ENCODE measurements at regions not wholly inside any gene's neighbourhood (a gene's known extent, or its start where the extent isn't known, plus 50 kb on each side); places are given as distances from the start of the nearest gene placed in this dataset.

DNA sequence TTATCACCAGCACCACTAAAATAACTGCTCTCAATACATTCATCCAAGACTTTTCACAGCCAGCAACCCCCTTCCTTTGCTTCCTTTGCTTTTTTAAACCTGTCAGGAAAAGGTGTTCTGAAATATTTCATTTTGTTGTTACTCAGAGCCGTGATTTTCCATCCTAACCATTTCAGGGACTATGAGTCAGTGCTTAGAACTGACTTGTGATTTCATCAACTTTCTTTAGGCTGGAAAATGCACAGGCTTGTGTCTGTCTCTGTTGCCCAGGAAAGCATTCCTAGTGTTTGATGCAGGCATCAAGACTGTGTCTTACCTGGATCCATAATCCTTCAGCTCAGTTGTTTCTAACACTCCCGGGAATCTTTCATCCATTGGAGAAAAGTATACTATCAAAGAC is 805.6 kb downstream of the BRINP1 start:
- POLR2A ChIA-PET = interaction anchor here (0.6 kb wide), 2 partner anchors 9 to 53 kb away, joined by 3 read pairs; no protein-coding TSS in a partner anchor
- CTCF ChIA-PET = no interaction called here
- no peaks in the 10 kb centered on the region for H3K27me3 ChIP-seq (ENCODE audit: control insufficient read depth, insufficient read depth, low read length)
- DNase-seq (ENCODE audit: low read depth) = no peak
- TF ChIP-seq, protein P1, sequence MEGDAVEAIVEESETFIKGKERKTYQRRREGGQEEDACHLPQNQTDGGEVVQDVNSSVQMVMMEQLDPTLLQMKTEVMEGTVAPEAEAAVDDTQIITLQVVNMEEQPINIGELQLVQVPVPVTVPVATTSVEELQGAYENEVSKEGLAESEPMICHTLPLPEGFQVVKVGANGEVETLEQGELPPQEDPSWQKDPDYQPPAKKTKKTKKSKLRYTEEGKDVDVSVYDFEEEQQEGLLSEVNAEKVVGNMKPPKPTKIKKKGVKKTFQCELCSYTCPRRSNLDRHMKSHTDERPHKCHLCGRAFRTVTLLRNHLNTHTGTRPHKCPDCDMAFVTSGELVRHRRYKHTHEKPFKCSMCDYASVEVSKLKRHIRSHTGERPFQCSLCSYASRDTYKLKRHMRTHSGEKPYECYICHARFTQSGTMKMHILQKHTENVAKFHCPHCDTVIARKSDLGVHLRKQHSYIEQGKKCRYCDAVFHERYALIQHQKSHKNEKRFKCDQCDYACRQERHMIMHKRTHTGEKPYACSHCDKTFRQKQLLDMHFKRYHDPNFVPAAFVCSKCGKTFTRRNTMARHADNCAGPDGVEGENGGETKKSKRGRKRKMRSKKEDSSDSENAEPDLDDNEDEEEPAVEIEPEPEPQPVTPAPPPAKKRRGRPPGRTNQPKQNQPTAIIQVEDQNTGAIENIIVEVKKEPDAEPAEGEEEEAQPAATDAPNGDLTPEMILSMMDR (IDR thresholded peaks at IDR 0.05; ENCODE audit: insufficient read depth, low read depth, low read length) = no peak
- H3K36me3 ChIP-seq (ENCODE audit: control insufficient read depth, insufficient read depth, low read length) = no peaks in the 10 kb centered on the region
- no peak overlapping the region for H3K4me3 ChIP-seq (ENCODE audit: low read depth, low read length)

DNA sequence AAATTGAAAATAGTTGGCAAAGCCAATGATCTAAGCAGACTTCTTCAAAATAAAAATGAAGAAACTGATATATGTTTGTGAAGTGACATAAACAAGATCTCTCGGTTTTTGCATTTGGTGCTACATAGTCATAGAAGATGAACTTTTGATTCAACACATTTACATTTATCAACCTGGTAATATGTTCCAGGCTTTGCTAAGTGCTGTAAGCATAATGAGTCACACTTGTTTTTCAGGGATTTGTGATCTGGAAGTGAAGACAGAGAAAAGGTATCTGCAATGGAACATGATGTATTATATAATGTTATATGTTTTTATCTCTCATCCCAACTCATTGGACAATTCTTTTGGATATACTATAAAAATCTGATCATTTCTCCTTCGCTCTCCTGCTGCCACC is 801.4 kb downstream of the BRINP1 start:
- ChIA-PET CTCF (no interaction called here), POLR2A (no interaction called here)
- H3K36me3 ChIP-seq (ENCODE audit: control insufficient read depth, insufficient read depth, low read length) = no peaks in the 10 kb centered on the region
- no peak overlapping the region for H3K4me3 ChIP-seq (ENCODE audit: low read depth, low read length)
- TF ChIP-seq, protein P1 (IDR thresholded peaks at IDR 0.05; ENCODE audit: insufficient read depth, low read depth, low read length) = no peak
- H3K27me3 ChIP-seq (ENCODE audit: control insufficient read depth, insufficient read depth, low read length) = no peaks in the 10 kb centered on the region
- no peak for DNase-seq (ENCODE audit: low read depth)

DNA sequence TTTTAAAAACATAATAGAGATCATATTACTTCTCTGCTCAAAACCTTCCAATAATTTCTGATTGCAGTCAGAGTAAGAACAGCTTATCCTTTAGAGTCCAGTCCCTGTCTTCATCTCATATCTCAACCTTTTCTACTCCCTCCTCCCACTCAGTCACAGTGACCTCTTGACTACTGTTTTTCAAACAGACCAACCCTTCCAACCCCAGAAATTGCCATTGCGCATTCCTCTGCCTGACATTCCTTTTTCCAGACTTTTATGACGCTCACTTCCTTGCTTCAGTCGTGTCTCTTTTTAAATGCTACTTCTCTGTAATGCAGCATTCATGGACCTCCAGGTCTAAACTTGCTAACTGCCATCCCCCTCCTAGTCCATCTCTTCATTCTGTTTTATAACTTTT is 800.5 kb downstream of the BRINP1 start:
- no peak overlapping the region for H3K4me3 ChIP-seq (ENCODE audit: low read depth, low read length)
- no peaks in the 10 kb centered on the region for H3K27me3 ChIP-seq (ENCODE audit: control insufficient read depth, insufficient read depth, low read length)
- no peaks in the 10 kb centered on the region for H3K36me3 ChIP-seq (ENCODE audit: control insufficient read depth, insufficient read depth, low read length)
- TF ChIP-seq, protein P1 (IDR thresholded peaks at IDR 0.05; ENCODE audit: insufficient read depth, low read depth, low read length) = no peak
- ChIA-PET CTCF (no interaction called here), POLR2A (no interaction called here)
- DNase-seq (ENCODE audit: low read depth) = no peak

DNA sequence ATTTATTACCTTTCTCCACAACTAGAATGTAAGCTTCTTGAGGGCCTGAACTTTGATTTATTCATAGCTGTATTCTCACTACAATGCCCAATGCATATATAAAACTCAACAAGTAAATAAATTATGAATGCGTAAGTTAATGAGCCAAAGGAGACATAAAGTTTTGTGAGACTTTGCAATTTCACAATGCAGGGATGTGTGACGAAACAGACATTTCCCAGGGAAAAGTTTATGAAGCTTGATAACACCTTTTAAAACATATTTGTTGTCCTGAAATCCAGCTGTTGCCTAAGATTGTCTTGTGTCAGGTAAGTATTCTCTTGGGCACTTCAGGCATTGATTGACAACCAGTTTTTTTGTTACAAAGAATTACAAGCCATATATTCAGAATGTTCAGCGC is 800.1 kb downstream of the BRINP1 start:
- Histone ChIP-seq H3K27me3 (ENCODE audit: control insufficient read depth, insufficient read depth, low read length) (no peaks in the 10 kb centered on the region), H3K4me3 (ENCODE audit: low read depth, low read length) (no peak overlapping the region), H3K36me3 (ENCODE audit: control insufficient read depth, insufficient read depth, low read length) (no peaks in the 10 kb centered on the region)
- DNase-seq (ENCODE audit: low read depth) = no peak
- CTCF ChIA-PET = no interaction called here
- TF ChIP-seq, protein P1 (IDR thresholded peaks at IDR 0.05; ENCODE audit: insufficient read depth, low read depth, low read length) = no peak
- POLR2A ChIA-PET = no interaction called here

DNA sequence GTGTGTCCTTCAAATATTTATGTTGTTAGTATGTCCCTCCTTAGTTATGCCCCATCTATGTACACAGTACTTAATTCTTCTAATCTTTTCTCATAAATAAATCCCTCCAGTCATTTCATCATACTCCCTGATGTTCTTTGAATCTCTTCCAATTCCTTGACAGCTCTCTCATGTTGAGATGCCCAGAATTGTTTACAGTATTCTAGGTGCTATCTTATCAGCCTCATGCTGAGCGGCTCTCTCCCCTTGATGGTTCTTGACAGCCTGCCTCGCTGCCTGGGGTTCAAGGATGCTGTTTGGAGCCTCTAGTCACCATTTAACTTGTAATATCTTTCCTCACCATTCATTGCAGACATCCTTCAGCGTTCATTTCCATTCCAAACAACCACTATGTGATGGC is 799.2 kb downstream of the BRINP1 start:
- Histone ChIP-seq H3K27me3 (ENCODE audit: control insufficient read depth, insufficient read depth, low read length) (no peaks in the 10 kb centered on the region), H3K36me3 (ENCODE audit: control insufficient read depth, insufficient read depth, low read length) (no peaks in the 10 kb centered on the region), H3K4me3 (ENCODE audit: low read depth, low read length) (no peak overlapping the region)
- no peak for DNase-seq (ENCODE audit: low read depth)
- ChIA-PET CTCF (no interaction called here), POLR2A (no interaction called here)
- TF ChIP-seq, protein P1 (IDR thresholded peaks at IDR 0.05; ENCODE audit: insufficient read depth, low read depth, low read length) = no peak

Data from BJ (cell line).